Stimulated activated naive CD8-positive, alpha-beta T cell treated with anti-CD3 and anti-CD28 coated beads, Interleukin-15, amount 100 ng/mL, for 72 hours (primary cell): ENCODE measurements at regions not wholly inside any gene's neighbourhood (a gene's known extent, or its start where the extent isn't known, plus 50 kb on each side); places are given as distances from the start of the nearest gene placed in this dataset.
"Not testable (repeated sequence)": the region's sequence is repeated elsewhere in the genome, so short reads cannot be mapped to it uniquely, and the experiment has no call there.

Experiments used
- ATAC-seq: fragments of 150-1000 bp; cut with Tn5 transposase; 2 replicates; pipeline ENCODE4 v1.10.0; 2021; ENCODE audit warnings: mild to moderate bottlenecking, moderate library complexity
- DNase-seq, 2 donors: peaks; one replicate each; pipeline ENCODE4 v3.0.0; 2021 to 2022
- H3K27ac Mint-ChIP-seq, 2 donors: one replicate each; pipeline ENCODE4 v1.8.0; 2022; ENCODE audit warnings: mild to moderate bottlenecking in 2 of 2, mixed read lengths in 2 of 2, moderate library complexity in 2 of 2
- H3K27me3 Mint-ChIP-seq: one replicate; pipeline ENCODE4 v1.8.0; 2022; ENCODE audit warnings: mixed read lengths
- H3K4me1 Mint-ChIP-seq: one replicate; pipeline ENCODE4 v1.8.0; 2022; ENCODE audit warnings: mild to moderate bottlenecking, mixed read lengths
- H3K4me3 Mint-ChIP-seq, 2 donors: one replicate each; pipeline ENCODE4 v1.8.0; 2022; ENCODE audit warnings: mild to moderate bottlenecking in 2 of 2, mixed read lengths in 2 of 2, moderate library complexity in 1 of 2
- H3K9me3 Mint-ChIP-seq, 2 donors: one replicate each; pipeline ENCODE4 v1.8.0; 2022; ENCODE audit warnings: mixed read lengths in 2 of 2

GRCh38 chr5:39765366-39765765 is 340.6 kb upstream of the DAB2 start:
- H3K9me3 Mint-ChIP-seq: no peaks in the 10 kb centered on the region
- peaks cover 10% of the 10 kb centered on the region for H3K27me3 Mint-ChIP-seq
- H3K27ac Mint-ChIP-seq: no peak overlapping the region
- DNase-seq (no peak), ATAC-seq (no peak)
- no peaks in the 10 kb centered on the region for H3K4me1 Mint-ChIP-seq
- H3K4me3 Mint-ChIP-seq: no peak overlapping the region

DNA sequence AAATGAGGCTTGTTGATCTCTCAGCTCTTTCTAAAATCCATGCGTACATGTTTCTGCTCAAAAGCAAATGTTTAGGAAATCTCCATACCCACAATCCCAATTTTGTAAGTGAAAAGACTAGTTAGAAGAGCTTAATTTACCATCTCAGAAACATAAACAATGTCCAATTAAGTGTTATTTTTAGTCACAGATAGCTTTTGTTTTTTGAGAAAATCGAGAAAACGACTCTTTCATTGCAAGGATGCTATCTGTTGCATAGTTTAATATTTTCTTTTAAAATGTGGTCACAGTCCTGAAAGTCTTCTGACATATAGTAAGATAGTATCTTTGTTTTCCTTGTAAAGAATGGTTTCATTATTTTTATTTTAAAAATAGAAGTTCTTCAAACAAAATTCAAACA is 338.0 kb upstream of the DAB2 start:
- Mint-ChIP-seq H3K27ac (no peak overlapping the region), H3K9me3 (no peaks in the 10 kb centered on the region), H3K4me1 (no peaks in the 10 kb centered on the region), H3K27me3 (peaks cover 10% of the 10 kb centered on the region), H3K4me3 (no peak overlapping the region)
- ATAC-seq (no peak), DNase-seq (no peak)

- DNase-seq (no peak), ATAC-seq (no peak)
- H3K4me1 Mint-ChIP-seq: no peaks in the 10 kb centered on the region
- no peak overlapping the region for H3K27ac Mint-ChIP-seq
- no peak overlapping the region for H3K4me3 Mint-ChIP-seq
- H3K27me3 Mint-ChIP-seq: peaks cover 10% of the 10 kb centered on the region
- no peaks in the 10 kb centered on the region for H3K9me3 Mint-ChIP-seq
Measured at GRCh38 chr5:39761199-39761950, 336.6 kb upstream of the DAB2 start.

DNA sequence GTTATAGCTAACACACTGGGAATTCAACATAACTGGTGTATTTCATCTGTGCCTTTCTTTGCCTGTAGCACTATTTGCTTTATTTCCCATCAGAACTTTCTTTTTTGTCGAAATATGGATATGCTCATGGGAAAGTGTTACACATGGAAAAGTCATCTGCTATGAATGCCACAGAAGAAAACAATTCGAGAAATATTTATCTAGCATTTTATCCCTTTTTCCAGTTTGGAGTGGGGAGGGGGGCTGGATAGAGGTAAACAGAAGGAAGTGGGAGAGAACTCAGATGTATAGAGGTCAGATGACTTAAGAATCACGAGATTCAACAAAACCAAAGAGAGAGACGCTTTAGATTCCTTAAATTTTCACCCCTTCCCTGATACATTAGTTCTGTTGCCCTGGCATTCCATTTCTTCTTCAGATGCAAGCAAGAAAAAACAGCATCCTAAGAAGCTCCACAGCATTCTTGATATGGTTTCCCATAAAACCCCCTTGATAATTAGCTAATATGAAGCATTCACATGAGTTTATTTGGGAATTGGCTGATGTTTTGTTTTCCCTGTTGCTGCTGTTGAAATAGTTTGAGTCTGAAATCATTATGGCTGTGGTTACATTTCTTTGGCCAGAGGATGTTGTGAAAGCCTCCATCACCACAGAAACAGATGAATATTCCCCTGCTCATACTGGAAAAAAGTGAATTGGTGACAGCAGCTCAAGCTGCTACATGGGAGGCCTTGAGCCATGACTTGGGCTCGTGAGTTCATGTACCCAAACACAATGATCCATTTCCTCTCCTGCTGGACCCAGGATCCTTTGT is 335.8 kb upstream of the DAB2 start:
- DNase-seq (no peak), ATAC-seq (no peak)
- H3K4me1 Mint-ChIP-seq: no peaks in the 10 kb centered on the region
- H3K4me3 Mint-ChIP-seq: no peak overlapping the region
- peaks cover 9% of the 10 kb centered on the region for H3K27me3 Mint-ChIP-seq
- no peaks in the 10 kb centered on the region for H3K9me3 Mint-ChIP-seq
- no peak overlapping the region for H3K27ac Mint-ChIP-seq

DNA sequence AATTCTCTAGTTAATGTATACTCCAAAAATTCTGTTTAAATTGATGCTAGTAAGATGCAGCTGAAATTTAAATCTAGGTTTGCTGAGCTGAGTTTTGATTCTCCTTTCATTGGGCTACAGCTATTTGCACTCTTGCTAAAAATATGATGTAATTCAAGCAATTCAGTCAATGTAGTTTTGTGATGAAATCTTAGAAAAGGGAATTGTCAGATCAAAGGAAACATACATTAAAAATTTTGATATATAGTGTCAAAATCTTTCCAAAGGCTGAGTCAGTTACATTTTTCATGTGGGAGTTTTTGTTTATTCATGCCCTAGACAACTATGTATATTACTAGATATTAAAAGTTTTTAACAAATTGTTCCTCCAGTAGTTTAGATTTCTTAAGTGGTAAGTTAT is 334.9 kb upstream of the DAB2 start:
- DNase-seq: no peak

GRCh38 chr5:39758426-39758825 is 333.6 kb upstream of the DAB2 start:
- Mint-ChIP-seq H3K4me1 (no peaks in the 10 kb centered on the region), H3K27ac (peak overlapping the region in 1 of 2 donors; percentile 59)

More for the DNA sequence above, 334.9 kb upstream of the DAB2 start:
- Mint-ChIP-seq H3K27me3 (no peaks in the 10 kb centered on the region), H3K4me1 (no peaks in the 10 kb centered on the region), H3K4me3 (no peak overlapping the region), H3K9me3 (no peaks in the 10 kb centered on the region), H3K27ac (no peak overlapping the region)
- ATAC-seq: no peak

DNA sequence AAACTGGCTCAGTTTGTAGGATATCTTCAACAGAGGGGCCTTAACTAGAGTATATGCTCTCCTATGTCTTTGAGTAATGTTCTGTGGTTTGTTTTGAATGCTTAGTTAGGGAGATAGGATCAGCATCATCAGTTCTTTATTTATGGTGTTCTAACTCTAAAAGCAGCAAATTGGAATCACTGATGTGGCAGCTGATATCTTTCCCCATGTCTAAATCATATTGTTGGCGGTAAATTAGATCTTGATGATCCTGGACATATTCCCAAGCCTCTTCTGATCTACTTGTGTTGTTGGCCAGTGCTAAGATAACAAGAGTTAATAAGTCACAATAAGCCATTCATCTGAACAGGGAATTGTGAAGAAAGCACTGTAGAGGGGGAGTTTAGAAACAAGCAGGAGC is 332.4 kb upstream of the DAB2 start:
- peaks cover 8 to 11% of the 10 kb centered on the region in 2 donors for H3K9me3 Mint-ChIP-seq
- no peaks in the 10 kb centered on the region for H3K27me3 Mint-ChIP-seq
- H3K27ac Mint-ChIP-seq: no peak overlapping the region
- no peak overlapping the region for H3K4me3 Mint-ChIP-seq
- no peaks in the 10 kb centered on the region for H3K4me1 Mint-ChIP-seq
- ATAC-seq (no peak), DNase-seq (no peak)

More at GRCh38 chr5:39758426-39758825, 333.6 kb upstream of the DAB2 start:
- Mint-ChIP-seq H3K9me3 (peaks cover 4 to 5% of the 10 kb centered on the region in 2 donors), H3K4me3 (no peak overlapping the region), H3K27me3 (no peaks in the 10 kb centered on the region)
- ATAC-seq (no peak), DNase-seq (no peak)

DNA sequence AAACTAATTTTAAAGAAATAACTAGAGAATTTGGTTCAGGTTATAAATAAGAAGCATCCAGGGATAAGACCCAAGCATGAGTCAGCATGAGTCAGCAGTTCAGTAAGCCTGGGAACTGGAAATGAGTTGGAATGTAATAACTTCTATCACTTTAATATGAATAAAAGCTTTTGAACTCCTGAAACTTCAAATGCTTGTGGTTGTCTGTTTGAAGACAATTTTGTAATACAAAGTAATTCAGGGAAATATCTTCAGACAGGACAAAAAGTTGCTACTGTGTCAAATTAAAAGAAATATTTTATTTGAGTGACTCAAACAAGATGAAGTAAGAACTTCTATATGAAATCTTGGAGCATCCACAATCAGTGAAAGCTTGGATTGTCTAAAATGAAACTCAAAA is 331.2 kb upstream of the DAB2 start:
- no peak overlapping the region for H3K27ac Mint-ChIP-seq
- no peak for DNase-seq
- no peaks in the 10 kb centered on the region for H3K4me1 Mint-ChIP-seq
- no peak for ATAC-seq
- H3K9me3 Mint-ChIP-seq: peaks cover 8 to 13% of the 10 kb centered on the region in 2 donors
- no peak overlapping the region for H3K4me3 Mint-ChIP-seq
- H3K27me3 Mint-ChIP-seq: peaks cover 2% of the 10 kb centered on the region

DNA sequence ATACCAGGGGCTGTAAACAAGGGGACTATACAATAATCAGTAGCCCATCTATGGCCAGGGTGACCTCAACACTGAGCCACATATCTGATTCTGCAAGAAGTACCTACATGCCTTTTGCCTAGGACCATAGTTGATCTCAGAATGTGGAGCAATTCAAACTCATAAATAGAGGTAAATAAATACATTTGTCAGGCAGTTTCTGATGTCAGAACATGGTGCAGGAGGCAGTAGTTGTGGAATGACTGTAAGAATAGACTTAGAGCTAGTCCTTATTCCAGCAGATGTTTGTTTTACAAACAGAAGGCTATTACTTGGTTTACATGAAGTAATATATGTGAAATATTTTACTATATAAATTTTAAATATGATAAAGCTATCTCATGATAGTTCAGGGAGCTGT is 330.7 kb upstream of the DAB2 start:
- H3K4me1 Mint-ChIP-seq: no peaks in the 10 kb centered on the region
- peaks cover 8% of the 10 kb centered on the region for H3K27me3 Mint-ChIP-seq
- H3K9me3 Mint-ChIP-seq: peaks cover 8 to 16% of the 10 kb centered on the region in 2 donors
- DNase-seq: no peak
- no peak overlapping the region for H3K27ac Mint-ChIP-seq
- no peak overlapping the region for H3K4me3 Mint-ChIP-seq
- ATAC-seq: no peak

DNA sequence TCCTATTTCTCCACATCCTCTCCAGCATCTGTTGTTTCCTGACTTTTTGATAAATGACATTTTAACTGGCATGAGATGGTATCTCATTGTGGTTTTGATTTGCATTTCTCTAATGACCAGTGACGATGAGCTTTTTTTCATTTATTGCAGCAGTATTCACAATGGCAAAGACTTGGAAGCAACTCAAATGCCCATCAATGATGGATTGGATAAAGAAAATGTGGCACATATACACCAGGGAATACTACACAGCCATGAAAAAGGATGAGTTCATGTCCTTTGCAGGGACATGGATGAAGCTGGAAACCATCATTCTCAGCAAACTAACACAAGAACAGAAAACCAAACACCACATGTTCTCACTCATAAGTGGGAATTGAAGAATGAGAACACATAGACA is 329.0 kb upstream of the DAB2 start:
- not testable (repeated sequence) for H3K4me1 Mint-ChIP-seq, ATAC-seq, DNase-seq, H3K27ac Mint-ChIP-seq, H3K27me3 Mint-ChIP-seq, H3K4me3 Mint-ChIP-seq
- H3K9me3 Mint-ChIP-seq: peaks cover 8 to 16% of the 10 kb centered on the region in 2 donors

DNA sequence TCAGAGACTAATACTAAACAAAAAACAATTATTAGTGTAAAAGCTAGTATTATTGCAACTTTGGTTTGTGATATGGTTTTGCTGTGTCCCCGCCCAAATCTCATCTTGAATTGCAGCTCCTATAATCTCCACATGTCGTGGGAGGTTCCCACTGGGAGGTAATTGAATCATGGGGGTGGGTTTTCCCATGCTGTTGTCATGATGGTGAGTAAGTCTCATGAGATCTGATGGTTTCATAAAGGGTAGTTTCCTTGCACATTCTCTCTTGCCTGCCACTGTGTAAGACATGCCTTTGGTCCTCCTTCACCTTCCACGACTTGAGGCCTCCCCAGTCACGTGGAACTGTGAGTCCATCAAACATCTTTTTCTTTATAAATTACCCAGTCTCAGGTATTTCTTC is 325.9 kb upstream of the DAB2 start:
- DNase-seq (no peak), ATAC-seq (no peak)
- H3K4me3 Mint-ChIP-seq: no peak overlapping the region
- H3K27me3 Mint-ChIP-seq: peaks cover 8% of the 10 kb centered on the region
- H3K27ac Mint-ChIP-seq: no peak overlapping the region
- peaks cover 8 to 16% of the 10 kb centered on the region in 2 donors for H3K9me3 Mint-ChIP-seq
- no peaks in the 10 kb centered on the region for H3K4me1 Mint-ChIP-seq

DNA sequence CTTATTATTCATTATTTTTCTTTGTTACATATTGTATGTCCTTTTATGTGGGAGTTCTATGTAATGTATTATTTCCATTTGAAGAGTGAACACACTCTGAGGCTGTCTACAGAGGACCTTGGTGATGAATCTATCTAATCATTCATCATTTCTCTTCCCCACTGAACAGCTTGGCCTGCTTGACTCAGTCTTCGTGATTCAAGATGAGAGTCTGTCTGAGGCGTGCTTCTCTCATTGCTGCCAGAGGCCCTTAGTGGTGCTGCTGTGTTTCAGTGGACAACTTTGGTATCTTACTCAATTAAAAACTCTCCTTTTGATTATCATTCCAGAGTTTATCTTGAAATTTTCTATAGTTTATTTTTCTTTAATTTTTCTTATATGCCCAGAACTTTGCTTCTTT is 318.1 kb upstream of the DAB2 start:
- DNase-seq: no peak
- Mint-ChIP-seq H3K4me3 (no peak overlapping the region), H3K27ac (no peak overlapping the region)

DNA sequence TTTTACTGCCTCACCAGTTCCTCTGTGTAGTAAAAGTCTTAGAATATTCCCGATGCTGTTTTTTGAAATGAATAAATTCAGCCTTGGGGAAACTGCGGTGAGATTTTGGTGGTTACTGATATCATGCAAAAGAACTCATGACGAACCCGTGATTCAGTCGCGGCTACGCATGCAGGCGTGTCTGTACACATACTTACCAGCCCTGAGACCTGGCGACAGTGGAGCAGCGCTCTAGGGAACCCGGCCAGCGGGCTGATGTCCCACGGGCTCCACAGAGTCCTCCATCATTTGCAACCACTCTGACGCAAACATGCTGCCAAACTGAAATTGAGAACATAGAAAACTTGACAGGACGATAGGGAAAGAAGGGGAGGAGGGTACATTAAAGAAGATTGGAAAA is 315.6 kb upstream of the DAB2 start:
- Mint-ChIP-seq H3K4me1 (no peaks in the 10 kb centered on the region), H3K9me3 (no peaks in the 10 kb centered on the region), H3K27me3 (peaks cover 14% of the 10 kb centered on the region), H3K27ac (no peak overlapping the region), H3K4me3 (no peak overlapping the region)
- no peak for DNase-seq
- ATAC-seq: no peak

More for the DNA sequence above, 318.1 kb upstream of the DAB2 start:
- Mint-ChIP-seq H3K9me3 (no peaks in the 10 kb centered on the region), H3K27me3 (peaks cover 6% of the 10 kb centered on the region), H3K4me1 (no peaks in the 10 kb centered on the region)
- ATAC-seq: no peak

DNA sequence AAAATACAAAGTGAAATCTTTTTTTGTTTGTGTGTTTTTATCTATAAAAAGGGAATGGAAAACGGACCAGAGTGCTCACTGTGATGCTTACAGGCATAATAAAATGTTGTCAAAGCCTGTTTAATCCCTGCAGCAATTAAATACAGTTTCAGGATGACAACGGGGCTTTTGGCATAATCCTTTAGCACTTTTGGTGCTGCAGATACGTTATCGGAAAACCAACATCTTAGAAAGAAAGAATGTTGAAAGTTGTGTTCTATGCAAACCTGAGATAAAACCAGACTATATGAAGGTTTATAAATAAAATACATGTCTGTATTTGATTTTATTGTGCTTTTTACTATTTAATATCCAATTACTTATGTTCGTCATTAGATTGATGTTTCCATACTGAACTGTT is 307.4 kb upstream of the DAB2 start:
- peaks cover 4% of the 10 kb centered on the region for H3K27me3 Mint-ChIP-seq
- H3K9me3 Mint-ChIP-seq: no peaks in the 10 kb centered on the region
- no peak for ATAC-seq

GRCh38 chr5:39730699-39731098 is 305.9 kb upstream of the DAB2 start:
- H3K27me3 Mint-ChIP-seq: no peaks in the 10 kb centered on the region
- no peak for DNase-seq
- no peak overlapping the region for H3K27ac Mint-ChIP-seq
- H3K4me1 Mint-ChIP-seq: no peaks in the 10 kb centered on the region
- no peaks in the 10 kb centered on the region for H3K9me3 Mint-ChIP-seq
- no peak for ATAC-seq
- H3K4me3 Mint-ChIP-seq: no peak overlapping the region

More for the DNA sequence above, 307.4 kb upstream of the DAB2 start:
- no peaks in the 10 kb centered on the region for H3K4me1 Mint-ChIP-seq
- DNase-seq: no peak
- no peak overlapping the region for H3K4me3 Mint-ChIP-seq
- no peak overlapping the region for H3K27ac Mint-ChIP-seq

DNA sequence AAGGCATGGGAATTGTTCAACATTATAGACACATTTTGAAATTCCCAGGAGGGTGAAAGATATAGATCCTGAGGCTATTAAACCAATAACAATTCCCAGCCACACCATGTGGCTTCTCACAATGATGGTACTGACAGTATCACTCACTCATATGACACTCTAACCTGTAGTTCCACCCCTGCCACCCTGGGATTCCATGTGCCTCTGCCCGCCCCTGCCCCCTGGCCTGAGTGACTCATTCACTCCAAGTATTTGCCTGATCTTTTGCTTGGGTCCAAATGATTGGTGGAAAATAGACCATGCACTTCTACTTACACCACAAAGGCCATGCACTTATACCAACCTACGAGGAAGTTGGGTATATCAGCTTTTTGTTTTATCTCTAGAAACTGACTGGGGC is 305.2 kb upstream of the DAB2 start:
- no peaks in the 10 kb centered on the region for H3K27me3 Mint-ChIP-seq
- ATAC-seq (no peak), DNase-seq (no peak)
- H3K27ac Mint-ChIP-seq: no peak overlapping the region
- H3K4me3 Mint-ChIP-seq: no peak overlapping the region
- H3K9me3 Mint-ChIP-seq: no peaks in the 10 kb centered on the region
- H3K4me1 Mint-ChIP-seq: no peaks in the 10 kb centered on the region
